ENCODE measurements at regions not wholly inside any gene's neighbourhood (a gene's known extent, or its start where the extent isn't known, plus 50 kb on each side); places are given as distances from the start of the nearest gene placed in this dataset.

GRCh38 chr18:54774981-54775665, 53.2 kb upstream of the RAB27B start:
- Histone ChIP-seq H2AFZ (ENCODE audit: low read length) (0 out of 2 replicates have a peak overlapping the region, but pooled peaks have one; percentile 40), H4K20me1 (replicated peaks in 1 of 2; ENCODE audit: control insufficient read depth in 1 of 2, insufficient read depth in 2 of 2, low read length in 2 of 2) (no peaks in the 10 kb centered on the region), H2BK15ac (ENCODE audit: low read length) (no peak overlapping the region), H2AK5ac (ENCODE audit: low read depth, low read length) (no peak overlapping the region), H3K27me3 (replicated peaks in 1 of 4; ENCODE audit: control insufficient read depth in 3 of 4, extremely low read depth in 1 of 4, insufficient read depth in 3 of 4, low read length in 3 of 4) (no peaks in the 10 kb centered on the region), H4K5ac (ENCODE audit: insufficient read length, low read depth, low read length) (no peak overlapping the region), H3K14ac (ENCODE audit: insufficient read length) (no peak overlapping the region), H3K4ac (replicated peaks; ENCODE audit: insufficient read length, low read depth, low read length) (no peak overlapping the region), H3K23ac (ENCODE audit: insufficient read length) (no peak overlapping the region), H2BK20ac (ENCODE audit: low read length) (no peak overlapping the region), H3K79me2 (ENCODE audit: control insufficient read depth in 1 of 2, insufficient read depth in 2 of 2, low read length in 2 of 2) (no peaks in the 10 kb centered on the region), H3K4me1 (replicated peaks in 1 of 4; ENCODE audit: control insufficient read depth in 3 of 4, insufficient read depth in 4 of 4, low read length in 3 of 4) (no peaks in the 10 kb centered on the region), H2BK120ac (replicated peaks; ENCODE audit: low read depth, low read length) (no peak overlapping the region), H4K8ac (ENCODE audit: extremely low read depth, insufficient read depth, low read length) (no peak overlapping the region), H3K9me3 (ENCODE audit: insufficient read depth in 2 of 2, low read depth in 1 of 2, low read length in 1 of 2) (no peaks in the 10 kb centered on the region), H3K79me1 (ENCODE audit: low read depth, low read length) (no peaks in the 10 kb centered on the region), H3K56ac (replicated peaks; ENCODE audit: insufficient read length, low read depth, low read length) (no peak overlapping the region), H2BK5ac (ENCODE audit: low read depth, low read length) (no peak overlapping the region), H3K9ac (replicated peaks in 1 of 4; ENCODE audit: extremely low read depth in 1 of 4, low read depth in 3 of 4, low read length in 3 of 4) (no peak overlapping the region), H2BK12ac (ENCODE audit: low read depth, low read length) (no peak overlapping the region), H3K36me3 (ENCODE audit: control insufficient read depth in 2 of 4, insufficient read depth in 4 of 4, low read length in 3 of 4) (no peaks in the 10 kb centered on the region), H3K27ac (ENCODE audit: low read depth, low read length) (no peak overlapping the region), H4K91ac (replicated peaks; ENCODE audit: insufficient read length, low read length) (no peak overlapping the region), H3K4me2 (ENCODE audit: insufficient read depth in 1 of 2, low read depth in 2 of 2, low read length in 2 of 2) (no peak overlapping the region), H3K4me3 (ENCODE audit: extremely low read depth in 1 of 4, insufficient read depth in 2 of 4, low read depth in 3 of 4, low read length in 4 of 4) (no peak overlapping the region), H3K18ac (ENCODE audit: extremely low read depth, low read length) (no peak overlapping the region), H3K23me2 (ENCODE audit: low read depth, low read length) (no peaks in the 10 kb centered on the region)
- TF ChIP-seq CBX8 (IDR thresholded peaks at IDR 0.05; ENCODE audit: borderline replicate concordance, low read depth, low read length): no peak
- no peak for TF ChIP-seq ASH2L (IDR thresholded peaks at IDR 0.05; ENCODE audit: low read length)
- no peak for TF ChIP-seq RNF2 (IDR thresholded peaks at IDR 0.05; ENCODE audit: borderline replicate concordance, low read depth, low read length, missing control alignments, poor library complexity, severe bottlenecking)
- TF ChIP-seq GABPA (IDR thresholded peaks at IDR 0.05; ENCODE audit: borderline replicate concordance, insufficient read depth, low read length): no peak
- TF ChIP-seq SAP30 (IDR thresholded peaks at IDR 0.05; ENCODE audit: insufficient read depth, insufficient replicate concordance, low read length): no peak
- TF ChIP-seq TCF12 (IDR thresholded peaks at IDR 0.05; ENCODE audit: low read depth, low read length): no peak
- TF ChIP-seq TAF7 (optimal IDR thresholded peaks at IDR 0.05; ENCODE audit: borderline replicate concordance, low read depth, low read length): no peak
- CTCF ChIA-PET (ENCODE audit: partially characterized antibody): interaction anchor here (0.6 to 1.5 kb wide), 8 partner anchors 13 to 256 kb away, joined by 3 to 5 read pairs (median 4); no protein-coding TSS in a partner anchor
- no peak for FAIRE-seq
- POLR2A ChIA-PET (ENCODE audit: partially characterized antibody): no interaction called here
- DNase-seq (ENCODE audit: low read depth in 1 of 2, low spot score in 2 of 2): no peak
- 88% methylated on average over 6 of the region's 6 CpGs; no CpG with 5 or more reads in 1 of the 2 experiments for WGBS, 2 experiments (ENCODE audit: extremely low coverage in 1 of 2, insufficient coverage in 1 of 2, insufficient read length in 1 of 2, insufficient replicate concordance in 2 of 2, low coverage in 1 of 2, low lambda C conversion rate in 2 of 2, missing lambda C conversion rate in 1 of 2)

Data from H1 (cell line).